NCI-H1105 treated with DMSO at 0.1 percent for 48 hours (cell line): ENCODE measurements at regions not wholly inside any gene's neighbourhood (a gene's known extent, or its start where the extent isn't known, plus 50 kb on each side); places are given as distances from the start of the nearest gene placed in this dataset.
"Not testable (repeated sequence)": the region's sequence is repeated elsewhere in the genome, so short reads cannot be mapped to it uniquely, and the experiment has no call there.

Experiments
- DNase-seq: peaks from one replicate; lab custom pipeline; 2025; lab: John Stamatoyannopoulos, UW

DNA sequence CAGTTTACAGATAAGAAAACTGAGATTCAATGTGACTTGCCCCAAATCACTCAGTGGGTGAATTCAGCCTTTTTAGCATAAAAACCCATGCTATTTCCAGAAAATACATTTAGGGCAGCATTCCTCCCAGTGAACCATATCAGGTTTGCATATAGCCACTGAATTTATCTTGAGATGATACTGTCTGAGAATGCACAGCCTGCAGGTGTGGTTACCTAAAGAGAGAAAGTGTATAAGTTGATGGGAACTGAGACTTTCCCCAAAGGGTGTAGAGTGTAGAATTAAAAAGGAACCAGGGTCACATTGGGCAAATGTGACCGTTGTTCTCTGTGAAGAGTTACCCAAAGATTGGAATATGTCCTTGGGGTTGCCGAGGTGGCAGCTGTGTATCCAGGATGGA, 100.0 kb upstream of the PIK3R1 start:
- no peak for DNase-seq

DNA sequence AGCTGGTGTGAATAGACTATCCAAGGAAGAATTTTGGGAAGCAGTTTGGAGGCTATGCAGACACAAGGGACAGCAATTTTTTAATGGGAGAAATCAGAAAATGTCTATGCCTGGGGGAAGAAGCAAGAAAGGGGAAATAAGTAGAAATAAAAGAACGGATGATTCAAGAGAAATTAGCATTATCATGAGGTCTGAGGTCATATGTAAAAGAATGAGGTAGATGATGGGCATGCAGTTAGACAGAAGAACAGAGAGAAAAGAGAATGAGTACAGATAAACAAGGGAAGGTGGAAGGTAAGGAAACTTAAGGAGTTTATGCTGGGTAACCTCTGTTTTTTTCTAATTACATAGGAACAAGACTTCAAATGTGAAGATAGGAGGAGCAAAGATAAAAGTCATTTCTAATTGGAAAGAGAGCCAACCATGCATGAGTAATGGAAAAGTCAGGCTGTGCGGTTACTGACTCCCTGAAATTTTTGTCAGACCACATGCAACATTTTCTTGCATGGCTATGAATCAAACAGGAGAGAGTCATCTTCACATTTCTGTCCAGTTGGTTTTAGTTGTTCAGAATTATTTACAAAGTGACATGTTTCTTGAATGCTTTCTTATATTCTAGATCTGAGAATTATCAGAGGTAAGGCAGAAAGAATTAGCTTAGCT, 101.0 kb upstream of the PIK3R1 start:
- DNase-seq: no peak

- no peak for DNase-seq
These were observed 102.9 kb upstream of the PIK3R1 start for GRCh38 chr5:68112658-68113057.

GRCh38 chr5:68110894-68111293, 104.7 kb upstream of the PIK3R1 start:
- no peak for DNase-seq

GRCh38 chr5:68110264-68110663, 105.3 kb upstream of the PIK3R1 start:
- DNase-seq: peak; percentile 9

DNA sequence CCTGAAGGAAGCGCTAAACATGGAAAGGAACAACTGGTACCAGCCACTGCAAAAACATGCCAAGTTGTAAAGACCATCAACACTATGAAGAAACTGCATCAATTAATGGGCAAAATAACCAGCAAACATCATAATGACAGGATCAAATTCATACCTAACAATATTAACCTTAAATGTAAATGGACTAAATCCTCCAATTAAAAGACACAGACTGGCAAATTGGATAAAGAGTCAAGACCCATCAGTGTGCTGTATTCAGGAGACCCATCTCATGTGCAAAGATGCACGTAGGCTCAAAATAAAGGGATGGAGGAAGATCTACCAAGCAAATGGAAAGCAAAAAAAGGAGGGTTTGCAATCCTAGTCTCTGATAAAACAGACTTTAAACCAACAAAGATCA, 111.3 kb upstream of the PIK3R1 start:
- not testable (repeated sequence) for DNase-seq

DNA sequence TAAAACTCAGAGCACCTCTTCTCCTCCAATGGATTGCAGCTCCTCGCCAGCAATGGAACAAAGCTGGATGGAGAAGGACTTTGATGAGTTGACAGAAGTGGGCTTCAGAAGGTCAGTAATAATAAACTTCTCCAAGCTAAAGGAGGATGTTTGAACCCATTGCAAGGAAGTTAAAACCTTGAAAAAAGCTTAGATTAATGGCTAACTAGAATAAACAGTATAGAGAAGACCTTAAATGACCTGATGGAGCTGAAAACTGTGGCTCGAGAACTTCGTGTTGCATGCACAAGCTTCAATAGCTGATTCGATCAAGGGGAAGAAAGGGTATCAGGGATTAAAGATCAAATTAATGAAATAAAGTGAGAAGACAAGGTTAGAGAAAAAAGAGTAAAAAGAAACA, 112.3 kb upstream of the PIK3R1 start:
- DNase-seq: not testable (repeated sequence)

DNA sequence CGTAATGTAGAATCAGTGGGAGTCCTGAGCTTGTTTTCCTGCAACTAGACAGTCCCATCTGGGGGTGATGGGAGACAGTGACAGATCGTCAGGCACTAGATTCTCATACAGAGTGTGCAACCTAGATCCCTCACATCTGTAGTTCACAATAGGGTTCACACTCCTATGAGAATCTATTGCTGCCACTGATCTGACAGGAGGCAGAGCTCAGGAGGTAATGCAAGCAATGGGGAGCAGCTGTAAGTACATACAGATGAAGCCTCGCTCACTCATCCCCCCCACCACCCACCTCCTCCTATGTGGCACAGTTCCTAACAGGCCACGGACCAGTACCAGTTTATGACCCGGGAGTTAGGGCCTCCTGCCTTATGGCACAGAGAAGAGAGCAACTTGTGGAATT, 116.2 kb upstream of the PIK3R1 start:
- DNase-seq: no peak

- no peak for DNase-seq
These were observed 121.9 kb upstream of the PIK3R1 start for GRCh38 chr5:68093455-68094159.

DNA sequence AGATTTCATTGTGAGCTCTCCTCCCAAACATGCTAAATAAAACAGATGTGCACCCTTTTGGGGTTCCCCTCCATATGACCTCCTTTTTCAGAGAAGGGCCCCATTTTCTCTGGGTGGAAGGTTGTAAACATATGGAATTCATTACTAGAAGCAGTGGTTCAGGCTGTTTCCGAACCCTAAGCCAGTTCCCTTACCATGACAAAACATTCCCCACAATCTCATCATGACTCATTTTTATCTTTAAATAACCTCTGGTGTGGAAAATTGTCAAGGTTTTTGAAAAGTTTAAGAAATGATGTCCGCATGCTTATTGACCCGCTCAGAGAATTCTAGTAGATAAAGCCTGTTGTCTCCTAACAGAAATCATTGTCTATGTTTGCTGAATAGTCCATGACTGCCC, 127.3 kb upstream of the PIK3R1 start:
- DNase-seq: no peak

DNA sequence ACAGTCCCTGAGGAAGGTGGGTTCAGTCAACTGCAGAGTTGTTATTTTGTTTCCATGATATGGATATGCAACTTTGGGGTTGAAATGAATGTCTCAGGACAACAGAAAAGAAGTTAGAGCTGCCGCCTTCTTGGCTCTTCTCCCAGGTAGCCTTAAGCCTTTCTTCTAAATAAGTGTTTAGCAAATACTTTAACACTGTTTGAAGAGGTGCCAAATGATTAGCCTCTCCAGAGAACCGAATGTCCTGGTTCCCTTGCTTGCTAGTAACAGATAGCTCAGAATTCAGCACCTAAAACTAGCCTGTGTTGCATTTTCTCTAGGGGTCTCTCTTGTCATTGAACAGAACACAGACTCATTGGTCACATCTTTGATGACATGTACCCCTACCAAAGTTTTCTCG, 127.7 kb upstream of the PIK3R1 start:
- DNase-seq: no peak

DNA sequence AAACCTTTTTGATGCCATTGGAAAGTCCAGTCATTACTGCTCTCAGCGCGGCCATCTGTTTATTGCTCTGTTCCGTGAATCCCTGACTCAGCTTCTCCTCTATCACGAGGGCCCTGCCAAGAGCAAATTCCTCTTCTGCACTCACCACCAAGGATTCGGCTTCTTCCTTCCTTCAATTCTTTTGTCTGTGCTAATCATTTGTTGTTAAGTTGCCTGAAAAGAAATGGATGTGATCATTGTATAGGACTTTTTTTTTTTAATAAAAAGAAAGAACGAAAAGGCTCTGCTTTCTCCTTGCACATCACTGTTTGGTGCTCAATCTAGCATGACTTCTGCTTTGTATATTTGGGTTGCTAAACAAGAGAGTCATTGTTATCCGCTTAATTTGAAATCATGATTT, 128.7 kb upstream of the PIK3R1 start:
- DNase-seq: no peak

GRCh38 chr5:68086439-68086838, 129.1 kb upstream of the PIK3R1 start:
- DNase-seq: no peak

DNA sequence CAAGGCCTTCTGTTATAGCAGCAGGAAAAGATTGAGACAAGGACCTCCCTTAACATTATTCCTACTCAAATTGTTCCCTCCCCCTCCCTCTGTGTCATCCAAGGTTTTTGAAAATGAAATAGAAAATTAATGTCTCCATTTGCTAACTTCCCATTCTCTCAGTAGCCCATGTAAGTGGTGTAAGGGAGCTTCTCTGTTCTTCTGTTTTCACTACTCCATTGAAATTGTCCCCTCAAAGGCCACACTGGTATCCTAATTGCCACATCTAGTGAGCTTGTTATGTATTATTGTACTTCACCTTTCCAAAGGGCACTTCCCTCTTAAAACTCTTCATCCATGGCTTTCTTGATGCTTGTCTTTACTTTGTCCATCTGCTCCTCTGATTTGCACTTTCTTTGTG, 131.2 kb upstream of the PIK3R1 start:
- DNase-seq: no peak

DNA sequence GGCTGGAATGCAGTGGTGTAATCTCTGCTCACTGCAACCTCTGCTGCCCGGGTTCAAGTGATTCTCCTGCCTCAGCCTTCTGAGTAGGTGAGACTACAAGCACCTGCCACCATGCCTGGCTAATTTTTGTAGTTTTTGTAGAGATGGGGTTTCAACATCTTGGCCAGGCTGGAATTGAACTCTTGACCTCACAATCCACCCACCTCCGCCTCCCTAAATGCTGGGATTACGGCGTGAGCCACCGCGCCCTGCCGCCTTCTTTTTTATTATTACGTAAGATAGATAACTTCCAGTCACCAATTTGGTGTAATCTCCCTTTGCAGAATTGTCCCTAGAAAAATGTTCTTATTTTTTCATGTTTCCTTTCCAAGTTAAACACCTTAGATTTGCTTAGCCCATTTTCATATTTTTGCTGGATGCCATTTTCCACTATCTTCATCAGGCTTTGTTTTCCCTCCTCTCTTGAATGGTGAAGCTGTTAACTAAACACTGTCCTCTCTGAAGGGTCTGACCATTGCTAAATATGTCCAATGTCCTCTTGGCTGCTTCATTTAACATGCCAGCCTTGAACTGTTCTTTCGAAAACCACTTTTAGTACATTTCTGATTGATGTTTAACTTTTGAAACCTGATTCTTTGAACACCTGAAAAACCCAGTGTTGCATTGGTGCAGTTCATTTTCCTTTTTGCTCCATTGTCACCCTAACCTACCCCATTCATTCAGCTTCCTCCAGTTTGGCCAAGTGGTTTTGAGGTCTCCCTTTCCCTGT, 135.1 kb upstream of the PIK3R1 start:
- no peak for DNase-seq

- DNase-seq: no peak
These were observed 138.1 kb upstream of the PIK3R1 start for GRCh38 chr5:68077349-68077894.

DNA sequence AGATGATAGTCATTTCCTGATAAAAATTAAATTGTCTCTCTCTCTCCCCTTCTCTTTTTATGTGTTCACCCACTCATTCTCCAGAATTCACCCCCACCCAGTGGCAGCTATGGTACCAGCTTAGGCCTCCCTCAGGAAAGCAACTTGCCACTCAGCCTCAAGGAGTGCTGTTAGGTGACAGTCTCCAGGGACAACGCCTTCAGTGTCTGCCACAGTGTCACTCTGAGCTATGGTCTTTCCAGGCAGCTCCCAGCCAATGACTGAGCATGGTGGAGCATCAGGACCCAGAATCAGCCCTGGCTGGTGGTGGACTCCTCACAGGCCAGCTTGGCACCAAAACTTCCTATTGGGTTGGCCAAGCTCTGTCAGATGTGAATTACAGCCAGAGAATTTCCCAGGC, 140.9 kb upstream of the PIK3R1 start:
- peak; percentile 56 for DNase-seq

GRCh38 chr5:68074048-68074632, 141.4 kb upstream of the PIK3R1 start:
- peak; percentile 86 for DNase-seq

DNA sequence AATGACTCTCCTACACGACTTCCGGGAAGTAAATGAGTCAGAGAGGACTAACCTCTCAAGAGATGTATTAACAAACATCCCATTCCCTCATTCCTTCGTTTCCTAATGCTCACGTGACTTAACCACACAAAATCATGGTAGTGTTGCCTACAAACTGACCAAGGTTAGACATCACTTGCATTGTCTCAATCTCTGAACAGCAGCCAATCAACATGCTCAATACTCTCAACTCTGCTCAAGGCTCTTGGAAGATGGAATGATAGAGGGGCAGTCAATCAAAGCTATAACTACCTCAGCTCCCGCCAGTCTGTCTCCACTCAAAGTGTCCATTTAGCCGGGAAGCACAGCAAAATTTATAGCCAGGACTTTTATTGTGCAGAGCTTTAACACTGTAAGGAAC, 143.8 kb upstream of the PIK3R1 start:
- no peak for DNase-seq

GRCh38 chr5:68071282-68071632, 144.3 kb upstream of the PIK3R1 start:
- DNase-seq: no peak

DNA sequence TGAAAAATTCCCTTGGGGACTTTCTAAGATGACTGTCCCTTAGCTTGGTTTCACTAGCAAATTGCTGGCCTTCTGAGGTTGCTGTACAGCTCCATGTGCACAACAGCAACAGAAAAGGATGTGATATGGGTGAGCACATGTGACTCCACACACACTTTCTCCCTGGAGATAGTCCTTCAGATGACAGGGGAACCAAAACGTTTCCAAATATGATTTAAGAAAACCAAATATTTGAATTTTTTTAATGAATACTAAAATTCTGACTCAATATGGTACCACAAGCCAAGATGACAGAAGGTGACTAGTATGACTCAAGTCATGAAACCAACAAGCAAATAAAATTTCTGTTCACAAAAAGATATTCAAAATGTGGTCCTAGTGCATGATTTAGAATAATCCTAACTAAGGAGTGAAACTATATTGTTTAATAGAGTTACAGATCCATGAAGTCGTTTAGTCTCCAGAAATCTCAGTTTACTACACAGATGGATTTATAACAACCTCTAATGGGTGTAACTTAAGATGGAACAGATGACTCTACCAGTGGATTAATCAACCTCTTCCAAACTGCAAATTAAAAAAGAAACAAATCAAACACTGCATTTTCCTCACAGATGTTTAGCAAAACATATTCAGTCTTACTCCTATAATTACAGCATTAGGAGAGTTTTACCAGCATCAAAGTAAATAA, 144.8 kb upstream of the PIK3R1 start:
- no peak for DNase-seq
